ENCODE measurements at regions not wholly inside any gene's neighbourhood (a gene's known extent, or its start where the extent isn't known, plus 50 kb on each side); places are given as distances from the start of the nearest gene placed in this dataset.

DNA sequence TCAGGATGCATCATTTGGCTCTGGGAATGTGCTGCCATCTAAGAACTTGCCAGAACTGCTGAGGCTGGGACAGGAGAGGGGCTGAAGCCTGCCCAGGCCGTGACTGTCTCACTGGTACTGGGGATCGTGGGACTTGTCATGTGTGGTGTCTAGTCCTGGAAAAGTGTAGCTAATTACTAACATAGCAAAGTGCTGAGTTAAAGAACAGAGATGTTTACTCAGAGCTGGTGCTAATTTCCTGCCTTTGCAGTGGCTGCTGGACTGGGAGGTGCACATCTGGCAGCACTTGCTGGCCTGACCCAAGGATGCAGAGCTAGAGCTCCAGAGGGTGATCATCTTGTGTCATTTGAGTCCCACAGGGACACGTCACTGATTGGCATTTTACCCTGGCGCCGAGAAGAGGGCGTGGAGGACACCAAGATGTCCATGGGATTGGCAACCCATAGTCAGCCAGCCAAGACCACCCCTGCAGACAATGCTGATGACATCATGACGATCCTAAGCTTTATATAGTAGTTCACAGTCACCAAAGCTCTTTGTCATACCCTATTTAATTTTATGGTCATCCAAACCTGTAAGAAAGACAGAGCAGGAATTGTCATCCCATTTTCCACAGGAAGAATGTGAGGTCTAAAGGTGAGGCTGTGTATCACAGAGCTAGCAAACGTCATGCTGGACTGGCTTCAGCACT, 110.1 kb upstream of the SLC44A3 start:
- TF ChIP-seq POLR2AphosphoS5 (IDR thresholded peaks at IDR 0.05; ENCODE audit: low read depth, low read length) (no peak), SIN3A (IDR thresholded peaks at IDR 0.05; ENCODE audit: borderline replicate concordance, insufficient read depth, low read length) (no peak)
